ENCODE measurements at regions not wholly inside any gene's neighbourhood (a gene's known extent, or its start where the extent isn't known, plus 50 kb on each side); places are given as distances from the start of the nearest gene placed in this dataset.

- TF ChIP-seq, protein P1, sequence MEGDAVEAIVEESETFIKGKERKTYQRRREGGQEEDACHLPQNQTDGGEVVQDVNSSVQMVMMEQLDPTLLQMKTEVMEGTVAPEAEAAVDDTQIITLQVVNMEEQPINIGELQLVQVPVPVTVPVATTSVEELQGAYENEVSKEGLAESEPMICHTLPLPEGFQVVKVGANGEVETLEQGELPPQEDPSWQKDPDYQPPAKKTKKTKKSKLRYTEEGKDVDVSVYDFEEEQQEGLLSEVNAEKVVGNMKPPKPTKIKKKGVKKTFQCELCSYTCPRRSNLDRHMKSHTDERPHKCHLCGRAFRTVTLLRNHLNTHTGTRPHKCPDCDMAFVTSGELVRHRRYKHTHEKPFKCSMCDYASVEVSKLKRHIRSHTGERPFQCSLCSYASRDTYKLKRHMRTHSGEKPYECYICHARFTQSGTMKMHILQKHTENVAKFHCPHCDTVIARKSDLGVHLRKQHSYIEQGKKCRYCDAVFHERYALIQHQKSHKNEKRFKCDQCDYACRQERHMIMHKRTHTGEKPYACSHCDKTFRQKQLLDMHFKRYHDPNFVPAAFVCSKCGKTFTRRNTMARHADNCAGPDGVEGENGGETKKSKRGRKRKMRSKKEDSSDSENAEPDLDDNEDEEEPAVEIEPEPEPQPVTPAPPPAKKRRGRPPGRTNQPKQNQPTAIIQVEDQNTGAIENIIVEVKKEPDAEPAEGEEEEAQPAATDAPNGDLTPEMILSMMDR (IDR thresholded peaks at IDR 0.05) = no peak
- TF ChIP-seq EP300 (IDR thresholded peaks at IDR 0.05) (no peak), POLR2A (IDR thresholded peaks at IDR 0.05) (no peak)
These were observed 236.7 kb upstream of the IPO5 start for GRCh38 chr13:97716746-97717145.
